ENCODE measurements at regions not wholly inside any gene's neighbourhood (a gene's known extent, or its start where the extent isn't known, plus 50 kb on each side); places are given as distances from the start of the nearest gene placed in this dataset.
A peak's percentile ranks its signal among the peaks of the same experiment; 100 is the strongest.

- no peak for TF ChIP-seq POLR2A (IDR thresholded peaks at IDR 0.05; ENCODE audit: extremely low read depth, insufficient read length)
- TF ChIP-seq MAX (IDR thresholded peaks at IDR 0.05; ENCODE audit: low read depth, low read length) = no peak
- no peak for TF ChIP-seq MYC (IDR thresholded peaks at IDR 0.05; ENCODE audit: low read depth, low read length)
- TF ChIP-seq CTCF (IDR thresholded peaks at IDR 0.05; ENCODE audit: low read depth, low read length) = no peak
- DNase-seq (ENCODE audit: low read depth) = peak; percentile 30
- H3K4me3 ChIP-seq (ENCODE audit: low read depth, low read length) = no peak overlapping the region
Observed at GRCh38 chr14:89503431-89503996, 86.5 kb upstream of the FOXN3 start.

GRCh38 chr14:89502966-89503365 lies 85.9 kb upstream of the FOXN3 start:
- TF ChIP-seq CTCF (IDR thresholded peaks at IDR 0.05; ENCODE audit: low read depth, low read length) (no peak), MYC (IDR thresholded peaks at IDR 0.05; ENCODE audit: low read depth, low read length) (no peak)
- H3K4me3 ChIP-seq (ENCODE audit: low read depth, low read length) = no peak overlapping the region
- DNase-seq (ENCODE audit: low read depth) = no peak

- no peak for DNase-seq (ENCODE audit: low read depth)
- no peak for TF ChIP-seq CTCF (IDR thresholded peaks at IDR 0.05; ENCODE audit: low read depth, low read length)
- TF ChIP-seq MYC (IDR thresholded peaks at IDR 0.05; ENCODE audit: low read depth, low read length) = no peak
- TF ChIP-seq MAX (IDR thresholded peaks at IDR 0.05; ENCODE audit: low read depth, low read length) = no peak
- TF ChIP-seq POLR2A (IDR thresholded peaks at IDR 0.05; ENCODE audit: extremely low read depth, insufficient read length) = no peak
- H3K4me3 ChIP-seq (ENCODE audit: low read depth, low read length) = no peak overlapping the region
Observed at GRCh38 chr14:89501381-89501780, 84.3 kb upstream of the FOXN3 start.

GRCh38 chr14:89500303-89500702 lies 83.3 kb upstream of the FOXN3 start:
- DNase-seq (ENCODE audit: low read depth) = no peak
- H3K4me3 ChIP-seq (ENCODE audit: low read depth, low read length) = no peak overlapping the region
- TF ChIP-seq MYC (IDR thresholded peaks at IDR 0.05; ENCODE audit: low read depth, low read length) = no peak
- TF ChIP-seq MAX (IDR thresholded peaks at IDR 0.05; ENCODE audit: low read depth, low read length) = no peak
- TF ChIP-seq POLR2A (IDR thresholded peaks at IDR 0.05; ENCODE audit: extremely low read depth, insufficient read length) = no peak
- TF ChIP-seq CTCF (IDR thresholded peaks at IDR 0.05; ENCODE audit: low read depth, low read length) = no peak

GRCh38 chr14:89498878-89499277 lies 81.8 kb upstream of the FOXN3 start:
- no peak for TF ChIP-seq MAX (IDR thresholded peaks at IDR 0.05; ENCODE audit: low read depth, low read length)
- TF ChIP-seq CTCF (IDR thresholded peaks at IDR 0.05; ENCODE audit: low read depth, low read length) = no peak
- TF ChIP-seq POLR2A (IDR thresholded peaks at IDR 0.05; ENCODE audit: extremely low read depth, insufficient read length) = no peak
- no peak for TF ChIP-seq MYC (IDR thresholded peaks at IDR 0.05; ENCODE audit: low read depth, low read length)
- H3K4me3 ChIP-seq (ENCODE audit: low read depth, low read length) = no peak overlapping the region
- DNase-seq (ENCODE audit: low read depth) = peak; percentile 88

GRCh38 chr14:89495718-89496117 lies 78.7 kb upstream of the FOXN3 start:
- no peak overlapping the region for H3K4me3 ChIP-seq (ENCODE audit: low read depth, low read length)
- no peak for DNase-seq (ENCODE audit: low read depth)
- TF ChIP-seq MAX (IDR thresholded peaks at IDR 0.05; ENCODE audit: low read depth, low read length) (no peak), CTCF (IDR thresholded peaks at IDR 0.05; ENCODE audit: low read depth, low read length) (no peak), POLR2A (IDR thresholded peaks at IDR 0.05; ENCODE audit: extremely low read depth, insufficient read length) (no peak), MYC (IDR thresholded peaks at IDR 0.05; ENCODE audit: low read depth, low read length) (no peak)

Measured in NB4 (cell line).